Activated CD4-positive, alpha-beta T cell treated with anti-CD3 and anti-CD28 coated beads, Interleukin-2, amount 50 U/mL, for 24 hours (primary cell): ENCODE measurements at regions not wholly inside any gene's neighbourhood (a gene's known extent, or its start where the extent isn't known, plus 50 kb on each side); places are given as distances from the start of the nearest gene placed in this dataset.
"Not testable (repeated sequence)": the region's sequence is repeated elsewhere in the genome, so short reads cannot be mapped to it uniquely, and the experiment has no call there.

Experiments
- DNase-seq, 2 donors: peaks; one replicate each; pipeline ENCODE4 v3.0.0-alpha.2; 2020; ENCODE audit warnings: low read depth in 1 of 2, low spot score in 1 of 2

GRCh38 chr11:86861810-86862209, 61.5 kb downstream of the PRSS23 start:
- DNase-seq = no peak

GRCh38 chr11:86863476-86863875, 63.1 kb downstream of the PRSS23 start:
- no peak for DNase-seq

- no peak for DNase-seq
These were observed 65.1 kb downstream of the PRSS23 start for GRCh38 chr11:86865436-86865835.

- DNase-seq = no peak
These were observed 69.2 kb downstream of the PRSS23 start for GRCh38 chr11:86869531-86869930.

GRCh38 chr11:86869966-86870570, 69.7 kb downstream of the PRSS23 start:
- DNase-seq = peak in 1 of 2 donors; percentile 34

GRCh38 chr11:86873573-86874083, 73.3 kb downstream of the PRSS23 start:
- DNase-seq = no peak

- no peak for DNase-seq
These were observed 74.1 kb downstream of the PRSS23 start for GRCh38 chr11:86874304-86875056.

- DNase-seq = no peak
These were observed 76.4 kb downstream of the PRSS23 start for GRCh38 chr11:86876716-86877234.

- no peak for DNase-seq
These were observed 77.2 kb downstream of the PRSS23 start for GRCh38 chr11:86877503-86877902.

- not testable (repeated sequence) for DNase-seq
These were observed 76.0 kb downstream of the FZD4 start for GRCh38 chr11:86879241-86879640.

GRCh38 chr11:86885311-86885710, 69.9 kb downstream of the FZD4 start:
- no peak for DNase-seq

GRCh38 chr11:86888164-86889000, 66.8 kb downstream of the FZD4 start:
- DNase-seq = no peak

- DNase-seq = no peak
These were observed 66.2 kb downstream of the FZD4 start for GRCh38 chr11:86889001-86889341.

GRCh38 chr11:86891036-86891435, 64.2 kb downstream of the FZD4 start:
- no peak for DNase-seq

- no peak for DNase-seq
These were observed 62.0 kb downstream of the FZD4 start for GRCh38 chr11:86893235-86893634.
